Ovary (tissue), 7 donors: ENCODE measurements at regions not wholly inside any gene's neighbourhood (a gene's known extent, or its start where the extent isn't known, plus 50 kb on each side); places are given as distances from the start of the nearest gene placed in this dataset.
A peak's percentile ranks its signal among the peaks of the same experiment; 100 is the strongest.

Source experiments
- DNase-seq, 5 donors: peaks; one replicate each; pipeline ENCODE4 v3.0.0-alpha.2; 2019 to 2020
- H3K27ac ChIP-seq, 2 donors: fragments of 200-600 bp; one replicate each; pipeline versions ENCODE4 v1.5.1 to v1.8.0; 2019 to 2022
- H3K27me3 ChIP-seq: fragments of 200-600 bp; one replicate; pipeline ENCODE4 v1.8.0; 2022
- H3K36me3 ChIP-seq: fragments of 200-600 bp; sonication (generic); one replicate; pipeline ENCODE4 v1.5.1; 2019
- H3K4me1 ChIP-seq: one replicate; pipeline ENCODE4 v1.8.1; 2013; ENCODE audit warnings: mild to moderate bottlenecking, moderate library complexity; ENCODE audit not compliant: insufficient read depth
- H3K4me3 ChIP-seq: fragments of 200-600 bp; sonication (generic); one replicate; pipeline ENCODE4 v1.5.1; 2017
- H3K9me3 ChIP-seq, 2 donors: fragments of 200-600 bp in 1 of 2; sonication (generic) in 1 of 2; one replicate each; pipeline versions ENCODE4 v1.5.1 to v1.8.1; 2013 to 2019; ENCODE audit warnings: mild to moderate bottlenecking in 1 of 2, moderate library complexity in 1 of 2
- CTCF ChIP-seq, 3 donors: fragments of 450-650 bp in 2 of 3; fragments of 200-600 bp in 1 of 3; IDR thresholded peaks; one replicate each; pipeline versions ENCODE4 v1.5.1 to v1.8.0; 2016 to 2022; ENCODE audit warnings: antibody characterized with exemption in 3 of 3, mild to moderate bottlenecking in 1 of 3
- EP300 ChIP-seq: sonication (generic); formaldehyde crosslinking; IDR thresholded peaks from one replicate; pipeline ENCODE4 v1.6.1; 2017; ENCODE audit warnings: antibody characterized with exemption
- POLR2A ChIP-seq: fragments of 450-650 bp; IDR thresholded peaks from one replicate; pipeline ENCODE4 v1.6.1; 2017; ENCODE audit warnings: antibody characterized with exemption, mild to moderate bottlenecking, moderate library complexity
- WGBS, 3 donors: extraction: QIAGEN DNeasy Blood & Tissue Kit in 1 of 3; methylation state at CpG; one replicate each; pipeline versions ENCODE4 v1.1.5 to v1.1.7; 2013 to 2017; 5-methylcytosine and 5-hydroxymethylcytosine counted together
- intact Hi-C, 4 donors: fragments of 100-400 bp; cut with DNase I; formaldehyde crosslinking; loops; one replicate each; pipeline versions ENCODE4 v1.11.0 to v1.15.1; 2022 to 2023
- donor health status: DM: no; HTN: no; CAD: no; lungs with moderate emphysema.
- donor health status: DM: no; HTN: no; CAD: no.
- donor health status: Bipolar disorder and iron deficiency.
- donor health status: DM: no; HTN: no; CAD: no.
- donor health status: DM: yes; HTN: yes; CAD: no.

- no peak for DNase-seq
- Histone ChIP-seq H3K4me3 (no peak overlapping the region), H3K4me1 (peaks cover 15% of the 10 kb centered on the region), H3K9me3 (no peaks in the 10 kb centered on the region), H3K27ac (no peak overlapping the region), H3K27me3 (no peaks in the 10 kb centered on the region), H3K36me3 (no peaks in the 10 kb centered on the region)
- 93 to 97% (median 95%) methylated on average over 5 of the region's 5 CpGs for WGBS, 3 donors
- intact Hi-C loops: no loop called here
- no peak for TF ChIP-seq EP300
- TF ChIP-seq CTCF (IDR thresholded peaks at IDR 0.05): no peak
- TF ChIP-seq POLR2A: no peak
Observed at GRCh38 chr2:8165550-8165949, 516.3 kb upstream of the ID2 start.

GRCh38 chr2:8168022-8168717 lies 513.7 kb upstream of the ID2 start:
- DNase-seq: no peak
- WGBS, 3 donors: 81 to 91% (median 86%) methylated on average over 8 of the region's 8 CpGs
- Histone ChIP-seq H3K4me1 (peaks cover 20% of the 10 kb centered on the region), H3K27ac (no peak overlapping the region), H3K4me3 (no peak overlapping the region), H3K36me3 (no peaks in the 10 kb centered on the region), H3K9me3 (no peaks in the 10 kb centered on the region), H3K27me3 (no peaks in the 10 kb centered on the region)
- intact Hi-C loops: no loop called here
- TF ChIP-seq CTCF (IDR thresholded peaks at IDR 0.05) (no peak), EP300 (no peak), POLR2A (no peak)

- TF ChIP-seq POLR2A: no peak
- no peak for TF ChIP-seq EP300
- TF ChIP-seq CTCF (IDR thresholded peaks at IDR 0.05): no peak
- Histone ChIP-seq H3K4me3 (no peak overlapping the region), H3K9me3 (no peaks in the 10 kb centered on the region), H3K36me3 (no peaks in the 10 kb centered on the region), H3K4me1 (peaks cover 20% of the 10 kb centered on the region), H3K27me3 (no peaks in the 10 kb centered on the region), H3K27ac (peak overlapping the region in 1 of 2 donors; percentile 3)
- WGBS, 3 donors: 48 to 54% (median 50%) methylated on average over 2 of the region's 2 CpGs
- intact Hi-C loops: no loop called here
- DNase-seq: no peak
Observed at GRCh38 chr2:8168876-8169424, 512.9 kb upstream of the ID2 start.

GRCh38 chr2:8169443-8169842 lies 512.4 kb upstream of the ID2 start:
- WGBS, 3 donors: 2 to 20% (median 5%) methylated on average over 3 of the region's 3 CpGs
- no peak for DNase-seq
- no peak overlapping the region for H3K27ac ChIP-seq
- H3K36me3 ChIP-seq: no peaks in the 10 kb centered on the region
- H3K4me1 ChIP-seq: peaks cover 20% of the 10 kb centered on the region
- intact Hi-C loops: no loop called here
- H3K4me3 ChIP-seq: no peak overlapping the region
- no peaks in the 10 kb centered on the region for H3K27me3 ChIP-seq
- TF ChIP-seq CTCF (IDR thresholded peaks at IDR 0.05): no peak
- no peak for TF ChIP-seq EP300
- no peak for TF ChIP-seq POLR2A
- no peaks in the 10 kb centered on the region for H3K9me3 ChIP-seq
